ENCODE measurements at regions not wholly inside any gene's neighbourhood (a gene's known extent, or its start where the extent isn't known, plus 50 kb on each side); places are given as distances from the start of the nearest gene placed in this dataset.

- Histone ChIP-seq H3K36me3 (ENCODE audit: control insufficient read depth in 2 of 2, insufficient read depth in 2 of 2, low read length in 1 of 2) (no peaks in the 10 kb centered on the region), H4K20me1 (ENCODE audit: control insufficient read depth, insufficient read depth) (no peaks in the 10 kb centered on the region), H3K79me2 (ENCODE audit: control insufficient read depth, insufficient read depth, low read length) (no peaks in the 10 kb centered on the region), H2AFZ (ENCODE audit: control insufficient read depth, low read depth, low read length) (no peak overlapping the region), H3K27me3 (replicated peaks in 1 of 2; ENCODE audit: control insufficient read depth in 2 of 2, insufficient read depth in 2 of 2, low read length in 1 of 2) (no peaks in the 10 kb centered on the region), H3K9ac (ENCODE audit: control insufficient read depth, insufficient read depth, low read length) (no peak overlapping the region), H3K9me3 (replicated peaks; ENCODE audit: control insufficient read depth, insufficient read depth, low read length) (no peaks in the 10 kb centered on the region), H3K4me1 (ENCODE audit: control insufficient read depth, insufficient read depth, low read length) (no peaks in the 10 kb centered on the region), H3K27ac (ENCODE audit: control insufficient read depth, insufficient read depth) (no peak overlapping the region), H3K4me3 (no peak overlapping the region), H3K4me2 (ENCODE audit: control insufficient read depth, insufficient read depth) (no peak overlapping the region)
- RAD21 ChIA-PET (ENCODE audit: unreplicated experiment), result no interaction called here
- TF ChIP-seq SUPT20H (IDR thresholded peaks at IDR 0.05; ENCODE audit: borderline replicate concordance, control insufficient read depth, low read depth, low read length) (no peak), JUND (IDR thresholded peaks at IDR 0.05; ENCODE audit: low read depth, low read length) (no peak), ZBTB4 (CRISPR knock-in tag; IDR thresholded peaks at IDR 0.05) (no peak), DPF2 (IDR thresholded peaks at IDR 0.05) (no peak), ATF3 (IDR thresholded peaks at IDR 0.05; ENCODE audit: borderline replicate concordance, extremely low read depth, low read depth, low read length) (no peak), CBX5 (IDR thresholded peaks at IDR 0.05; ENCODE audit: low read depth) (no peak), PRDM15 (CRISPR knock-in tag; IDR thresholded peaks at IDR 0.05) (no peak), MEF2A (IDR thresholded peaks at IDR 0.05; ENCODE audit: insufficient read depth, low read depth, low read length) (no peak), SMARCA5 (IDR thresholded peaks at IDR 0.05) (no peak), MYC (IDR thresholded peaks at IDR 0.05; ENCODE audit: insufficient read depth, insufficient read length, insufficient replicate concordance, low read length, severe bottlenecking) (no peak), TBL1XR1 (IDR thresholded peaks at IDR 0.05; ENCODE audit: low read depth, low read length) (no peak)
- TF ChIP-seq, protein P1, sequence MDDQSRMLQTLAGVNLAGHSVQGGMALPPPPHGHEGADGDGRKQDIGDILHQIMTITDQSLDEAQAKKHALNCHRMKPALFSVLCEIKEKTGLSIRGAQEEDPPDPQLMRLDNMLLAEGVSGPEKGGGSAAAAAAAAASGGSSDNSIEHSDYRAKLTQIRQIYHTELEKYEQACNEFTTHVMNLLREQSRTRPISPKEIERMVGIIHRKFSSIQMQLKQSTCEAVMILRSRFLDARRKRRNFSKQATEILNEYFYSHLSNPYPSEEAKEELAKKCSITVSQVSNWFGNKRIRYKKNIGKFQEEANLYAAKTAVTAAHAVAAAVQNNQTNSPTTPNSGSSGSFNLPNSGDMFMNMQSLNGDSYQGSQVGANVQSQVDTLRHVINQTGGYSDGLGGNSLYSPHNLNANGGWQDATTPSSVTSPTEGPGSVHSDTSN (IDR thresholded peaks at IDR 0.05; ENCODE audit: insufficient replicate concordance, low read depth, low read length), result no peak
- 20% methylated on average over 3 of the region's 3 CpGs for WGBS (ENCODE audit: insufficient coverage, insufficient replicate concordance, low lambda C conversion rate, missing lambda C conversion rate)
- DNase-seq (ENCODE audit: low read depth, low spot score) (no peak), ATAC-seq (no peak), FAIRE-seq (no peak)
- SMC1A ChIA-PET (ENCODE audit: uncharacterized antibody, unreplicated experiment), result no interaction called here
- POLR2A ChIA-PET, result no interaction called here
- CTCF ChIA-PET, result no interaction called here
- intact Hi-C loops (cut with micrococcal nuclease; ENCODE audit: unreplicated experiment) (no loop called here), in situ Hi-C loops (cut with MboI) (no loop called here)
- no TSS peak for BruUV-seq (replicated peaks)
Measured at GRCh38 chrX:137891431-137891830, 325.5 kb downstream of the ZIC3 start.

All from GM12878 (cell line).